NK-92 (cell line): ENCODE measurements at regions not wholly inside any gene's neighbourhood (a gene's known extent, or its start where the extent isn't known, plus 50 kb on each side); places are given as distances from the start of the nearest gene placed in this dataset.

Experiments
- DNase-seq: peaks from one replicate; lab custom pipeline; 2025; ENCODE audit not compliant: unreplicated experiment; lab: John Stamatoyannopoulos, UW

- DNase-seq, result no peak
Measured at GRCh38 chr2:2704428-2705090, 373.5 kb upstream of the MYT1L start.

DNA sequence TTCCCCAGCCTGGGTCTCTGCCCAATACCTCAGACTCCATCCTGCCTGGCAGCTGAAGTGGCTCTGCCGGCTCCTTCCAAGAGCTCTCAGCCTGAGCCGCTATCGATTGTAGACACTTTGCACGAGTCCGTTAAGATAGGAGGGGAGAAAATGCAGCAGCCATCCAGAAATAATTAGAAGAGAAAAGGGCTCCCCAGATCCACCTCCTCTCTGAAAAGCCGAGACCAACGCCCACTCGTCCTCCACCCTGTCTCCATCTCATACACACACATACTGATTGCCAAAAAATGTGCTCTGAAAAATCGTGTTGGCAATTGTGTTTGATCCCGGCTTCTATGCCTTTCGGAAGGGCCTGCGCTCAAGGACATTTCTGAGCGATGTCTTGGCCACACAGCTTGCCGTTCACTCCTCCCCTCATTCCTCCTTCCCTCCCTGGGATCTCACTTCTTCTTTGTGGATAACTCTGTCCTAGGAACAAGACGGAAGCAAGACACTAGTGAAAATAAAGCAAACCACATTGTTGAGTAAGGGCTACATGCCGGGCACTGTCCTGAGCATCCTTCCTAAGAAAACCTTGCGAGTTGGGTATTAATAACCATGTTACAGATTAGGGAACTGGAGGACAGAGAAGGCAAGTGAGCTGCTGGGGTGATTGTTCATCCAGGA lies 372.8 kb upstream of the MYT1L start:
- no peak for DNase-seq

GRCh38 chr2:2703172-2703571 lies 372.1 kb upstream of the MYT1L start:
- DNase-seq, result no peak

GRCh38 chr2:2702385-2702784 lies 371.3 kb upstream of the MYT1L start:
- DNase-seq, result no peak

GRCh38 chr2:2701813-2702212 lies 370.7 kb upstream of the MYT1L start:
- DNase-seq, result no peak

DNA sequence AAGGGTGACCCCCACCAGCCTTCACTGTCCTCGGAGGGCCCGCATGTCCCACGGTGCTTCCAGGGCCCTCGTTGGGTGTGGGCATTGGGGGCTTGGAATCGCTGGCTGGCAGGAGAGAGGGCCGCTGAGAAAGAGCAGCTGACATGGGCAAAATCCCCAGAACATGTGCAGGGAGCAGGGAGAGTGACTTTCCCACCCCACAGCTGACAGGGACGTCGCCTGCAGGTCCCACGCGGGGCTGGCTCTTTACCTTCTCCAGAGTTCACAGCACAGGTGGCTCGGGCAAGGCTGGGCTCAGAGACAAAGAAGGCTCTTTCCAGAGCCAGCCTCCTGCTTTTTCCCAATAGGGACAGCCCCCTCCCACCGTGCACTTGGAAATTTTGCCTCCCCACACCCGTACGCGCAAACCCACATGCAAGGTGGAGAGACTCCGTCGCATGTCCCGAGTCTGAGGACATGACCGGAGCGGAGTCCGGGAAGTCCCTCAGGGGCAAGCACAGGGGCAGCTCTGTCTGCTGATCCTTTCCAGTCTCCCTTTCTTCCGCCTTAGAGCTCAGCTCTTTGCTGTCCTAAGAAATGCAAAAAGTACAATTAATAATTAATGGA lies 370.2 kb upstream of the MYT1L start:
- no peak for DNase-seq

- DNase-seq, result no peak
Measured at GRCh38 chr2:2699121-2699505, 368.0 kb upstream of the MYT1L start.

DNA sequence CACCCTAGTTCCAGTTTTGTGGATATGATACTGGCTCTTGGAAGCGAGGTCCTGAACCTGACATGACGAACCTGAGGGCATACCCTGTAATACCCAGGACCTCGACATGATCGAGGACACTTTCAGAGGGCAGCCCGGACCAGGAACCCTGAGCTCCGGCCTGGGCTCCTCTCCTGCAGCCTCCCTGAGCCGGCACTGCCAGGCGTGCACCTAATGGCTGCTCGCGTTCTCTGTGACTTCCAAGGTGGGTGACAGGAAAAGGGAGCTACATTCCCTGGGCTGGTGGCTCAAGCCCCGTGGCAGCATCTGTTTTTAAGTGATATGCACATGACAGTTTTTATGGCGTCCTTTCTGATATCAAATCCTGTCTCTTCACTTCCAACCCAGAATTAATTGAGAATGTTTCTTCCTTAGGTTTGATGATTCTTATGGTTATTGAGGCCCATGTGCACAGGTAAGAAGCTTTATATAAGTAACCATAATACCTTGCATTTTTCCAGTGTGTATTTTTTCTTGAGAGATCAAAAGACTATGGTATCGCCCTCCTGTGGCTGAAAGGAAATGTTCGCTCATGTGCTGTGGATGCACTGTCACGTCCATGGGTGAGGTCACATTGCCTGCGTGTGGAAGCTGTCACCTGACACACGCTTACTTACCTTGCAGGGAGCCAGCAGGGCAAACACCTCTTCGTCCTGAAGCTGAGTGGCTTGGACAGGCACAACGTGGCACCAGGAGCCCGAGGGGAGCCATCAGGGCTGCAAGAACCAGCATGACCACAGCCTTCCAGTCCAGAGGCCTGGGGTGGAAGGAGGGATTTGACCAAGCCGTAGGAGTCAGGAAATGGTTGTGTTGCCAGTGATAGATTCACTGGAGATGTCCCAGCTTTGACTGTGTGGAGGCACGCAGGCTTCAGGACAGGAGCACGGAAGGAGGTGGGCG lies 367.4 kb upstream of the MYT1L start:
- no peak for DNase-seq

DNA sequence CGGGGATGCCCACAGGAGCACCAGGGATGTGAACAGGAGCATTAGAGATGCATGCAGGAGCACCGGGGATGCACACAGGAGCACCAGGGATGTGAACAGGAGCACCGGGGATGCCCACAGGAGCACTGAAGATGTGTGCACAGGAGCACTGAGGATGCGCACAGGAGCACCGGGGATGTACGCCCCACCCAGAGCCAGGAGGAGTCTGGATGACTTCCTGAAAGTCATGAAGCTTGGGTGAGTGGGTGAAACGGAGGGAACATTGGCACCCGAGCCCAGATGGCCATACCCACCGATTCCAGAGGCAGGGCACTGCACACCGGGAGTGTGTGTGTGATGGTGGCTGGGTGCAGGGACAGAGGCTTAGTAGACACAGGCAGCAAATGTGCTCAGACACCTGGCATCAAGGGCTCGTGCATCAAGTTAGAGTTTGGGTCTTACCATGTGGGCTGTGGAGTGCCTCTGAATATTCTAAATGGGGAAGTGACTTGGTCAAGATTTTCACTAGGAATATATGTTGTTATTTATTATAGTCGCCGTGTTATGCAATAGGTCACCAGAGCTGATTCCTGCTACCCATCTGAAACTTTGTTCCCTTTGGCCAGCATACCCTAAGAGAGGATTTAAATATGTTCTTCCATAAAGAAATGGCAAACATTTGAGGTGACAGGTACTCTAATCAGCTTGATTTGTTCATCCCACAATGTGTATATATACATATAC lies 365.8 kb upstream of the MYT1L start:
- DNase-seq, result no peak

DNA sequence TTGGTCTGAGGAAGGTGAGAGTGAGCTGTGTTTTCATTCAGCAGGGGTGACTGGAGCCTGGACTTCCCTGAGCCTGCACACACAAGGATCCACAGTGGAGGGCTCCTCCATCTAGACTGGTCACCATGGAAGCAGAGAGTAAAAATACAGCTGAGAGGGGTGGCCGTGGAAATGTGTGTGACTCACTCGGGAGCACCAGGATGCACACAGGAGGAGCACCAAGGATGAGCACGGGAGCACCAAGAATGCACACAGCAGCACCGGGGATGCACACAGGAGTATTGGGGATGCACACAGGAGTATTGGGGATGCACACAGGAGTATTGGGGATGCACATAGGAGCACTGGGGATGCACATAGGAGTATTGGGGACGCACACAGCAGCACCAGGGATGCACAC lies 365.2 kb upstream of the MYT1L start:
- no peak for DNase-seq

- DNase-seq, result no peak
Measured at GRCh38 chr2:2694746-2695145, 363.7 kb upstream of the MYT1L start.

GRCh38 chr2:2692599-2693389 lies 361.7 kb upstream of the MYT1L start:
- no peak for DNase-seq

DNA sequence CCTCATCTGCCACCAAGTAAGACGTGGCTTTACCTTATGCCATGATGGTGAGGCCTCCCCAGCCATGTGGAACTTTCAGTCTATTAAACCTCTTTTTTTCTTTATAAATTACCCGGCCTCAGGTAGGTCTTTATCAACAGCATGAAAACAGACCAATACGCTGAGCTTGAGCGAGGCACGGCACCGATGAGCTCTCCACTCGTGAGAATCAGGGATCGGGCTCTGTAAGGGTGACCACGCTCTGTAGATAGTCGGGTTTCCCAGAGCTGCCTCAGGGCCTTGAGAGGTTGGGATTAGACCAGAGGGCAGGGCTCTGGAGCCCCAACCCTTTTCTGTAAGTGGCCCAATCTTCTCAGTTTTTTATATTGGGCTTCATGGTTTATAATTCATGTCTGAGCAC lies 360.3 kb upstream of the MYT1L start:
- DNase-seq, result no peak

DNA sequence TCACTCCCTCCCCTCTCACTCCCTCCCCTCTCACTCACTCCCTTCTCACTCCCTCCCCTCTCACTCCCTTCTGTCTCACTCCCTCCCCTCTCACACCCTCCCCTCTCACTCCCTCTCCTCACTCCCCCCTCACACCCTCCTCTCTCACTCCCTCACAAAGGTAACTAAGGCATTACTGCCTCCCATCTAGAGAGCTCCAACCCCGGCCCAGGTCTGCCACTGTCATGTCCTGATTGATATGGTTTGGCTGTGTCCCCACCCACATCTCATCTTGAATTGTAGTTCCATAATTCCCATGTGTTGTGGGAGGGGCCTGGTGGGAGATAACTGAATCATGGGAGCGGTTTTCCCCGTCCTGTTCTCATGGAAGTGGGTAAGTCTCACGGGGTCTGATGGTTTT lies 359.9 kb upstream of the MYT1L start:
- no peak for DNase-seq

- no peak for DNase-seq
Measured at GRCh38 chr2:2689306-2689705, 358.2 kb upstream of the MYT1L start.

DNA sequence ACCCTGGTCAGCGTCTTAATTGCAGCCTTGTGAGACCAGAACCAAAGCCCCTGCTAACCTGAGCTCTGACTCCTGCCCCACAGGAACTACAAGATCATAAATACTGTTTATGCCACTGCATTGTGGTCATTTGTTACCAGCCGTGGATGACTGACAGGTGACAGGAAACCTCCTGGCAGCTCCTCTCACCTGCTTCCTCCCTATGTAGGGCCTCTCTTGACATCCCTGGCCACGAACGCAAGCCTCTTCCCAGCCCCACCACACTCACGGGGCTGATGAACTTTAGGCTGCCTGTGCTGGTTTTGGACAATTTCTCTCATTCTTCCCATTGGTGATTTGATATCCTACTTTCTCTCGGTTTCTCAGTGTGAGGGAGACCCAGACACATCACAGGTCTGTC lies 357.2 kb upstream of the MYT1L start:
- no peak for DNase-seq

- no peak for DNase-seq
Measured at GRCh38 chr2:2687745-2688144, 356.7 kb upstream of the MYT1L start.

DNA sequence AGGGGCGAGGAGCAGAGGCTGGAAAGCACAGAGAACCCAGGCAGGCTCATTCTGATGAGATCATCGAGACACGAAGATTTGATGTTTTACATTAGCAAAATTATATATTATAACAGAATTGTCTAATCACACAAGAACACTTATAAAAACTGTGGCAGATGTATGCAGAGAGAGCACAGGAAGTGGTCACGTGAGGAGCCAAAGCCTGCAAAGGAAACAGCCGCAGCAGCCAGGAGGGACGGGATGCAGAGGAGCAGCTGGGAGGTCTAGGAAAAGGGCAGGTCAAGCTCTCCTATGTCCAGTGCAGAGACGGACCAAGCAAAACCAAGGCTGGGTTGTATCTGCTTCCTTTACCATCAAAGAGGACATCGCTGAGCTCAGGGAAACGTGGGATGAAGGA lies 355.1 kb upstream of the MYT1L start:
- no peak for DNase-seq

GRCh38 chr2:2683606-2684224 lies 352.6 kb upstream of the MYT1L start:
- no peak for DNase-seq
